ENCODE measurements at regions not wholly inside any gene's neighbourhood (a gene's known extent, or its start where the extent isn't known, plus 50 kb on each side); places are given as distances from the start of the nearest gene placed in this dataset.

DNA sequence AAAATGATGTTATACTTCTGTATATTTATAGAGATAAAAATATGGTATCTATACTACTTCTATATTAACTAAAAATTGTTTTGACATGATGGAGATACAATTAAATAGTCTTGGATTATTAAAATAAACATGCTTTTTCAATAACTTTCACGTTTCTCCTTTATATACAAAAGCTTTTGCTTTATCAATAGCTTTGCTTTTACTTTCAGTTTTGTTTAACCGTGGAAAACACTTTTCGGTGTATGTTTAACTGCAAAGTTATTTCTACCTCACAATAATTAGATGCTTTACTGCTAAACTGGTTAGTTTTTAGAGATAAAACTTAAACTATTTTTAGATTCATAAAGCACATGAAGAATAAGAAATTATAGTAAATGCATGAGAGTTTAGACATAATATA is 432.1 kb upstream of the PCDH15 start:
- Histone ChIP-seq H3K36me3 (ENCODE audit: control insufficient read depth in 2 of 3, insufficient read depth in 3 of 3, low read length in 3 of 3) (no peaks in the 10 kb centered on the region), H3K4me3 (ENCODE audit: low read length in 3 of 3) (peak overlapping the region in 1 of 3 donors; percentile 29), H3K27ac (ENCODE audit: low read depth in 2 of 2, low read length in 2 of 2) (no peak overlapping the region), H3K9ac (ENCODE audit: low read length in 3 of 3) (no peak overlapping the region), H3K27me3 (ENCODE audit: control insufficient read depth, insufficient read depth, low read length) (no peaks in the 10 kb centered on the region), H3K9me3 (ENCODE audit: control insufficient read depth in 2 of 3, insufficient read depth in 1 of 3, low read length in 3 of 3) (no peaks in the 10 kb centered on the region), H3K4me1 (ENCODE audit: control insufficient read depth in 2 of 3, insufficient read depth in 2 of 3, low read depth in 1 of 3, low read length in 3 of 3) (no peaks in the 10 kb centered on the region)
- no peak for DNase-seq
- intact Hi-C loops (cut with DNase I) = no loop called here
- TF ChIP-seq CTCF (IDR thresholded peaks at IDR 0.05; ENCODE audit: borderline replicate concordance, extremely low read depth, insufficient read depth) = no peak
- no peak for FAIRE-seq

- intact Hi-C loops (cut with DNase I) = no loop called here
- Histone ChIP-seq H3K27ac (ENCODE audit: low read depth in 2 of 2, low read length in 2 of 2) (no peak overlapping the region), H3K4me1 (ENCODE audit: control insufficient read depth in 2 of 3, insufficient read depth in 2 of 3, low read depth in 1 of 3, low read length in 3 of 3) (no peaks in the 10 kb centered on the region), H3K9ac (ENCODE audit: low read length in 3 of 3) (no peak overlapping the region), H3K27me3 (ENCODE audit: control insufficient read depth, insufficient read depth, low read length) (no peaks in the 10 kb centered on the region), H3K36me3 (ENCODE audit: control insufficient read depth in 2 of 3, insufficient read depth in 3 of 3, low read length in 3 of 3) (no peaks in the 10 kb centered on the region), H3K9me3 (ENCODE audit: control insufficient read depth in 2 of 3, insufficient read depth in 1 of 3, low read length in 3 of 3) (no peaks in the 10 kb centered on the region), H3K4me3 (ENCODE audit: low read length in 3 of 3) (no peak overlapping the region)
- no peak for DNase-seq
- TF ChIP-seq CTCF (IDR thresholded peaks at IDR 0.05; ENCODE audit: borderline replicate concordance, extremely low read depth, insufficient read depth) = no peak
- no peak for FAIRE-seq
These were observed 431.5 kb upstream of the PCDH15 start for GRCh38 chr10:55232553-55232952.

- Histone ChIP-seq H3K9me3 (ENCODE audit: control insufficient read depth in 2 of 3, insufficient read depth in 1 of 3, low read length in 3 of 3) (no peaks in the 10 kb centered on the region), H3K36me3 (ENCODE audit: control insufficient read depth in 2 of 3, insufficient read depth in 3 of 3, low read length in 3 of 3) (no peaks in the 10 kb centered on the region), H3K4me1 (ENCODE audit: control insufficient read depth in 2 of 3, insufficient read depth in 2 of 3, low read depth in 1 of 3, low read length in 3 of 3) (no peaks in the 10 kb centered on the region), H3K9ac (ENCODE audit: low read length in 3 of 3) (no peak overlapping the region), H3K4me3 (ENCODE audit: low read length in 3 of 3) (no peak overlapping the region), H3K27me3 (ENCODE audit: control insufficient read depth, insufficient read depth, low read length) (no peaks in the 10 kb centered on the region), H3K27ac (ENCODE audit: low read depth in 2 of 2, low read length in 2 of 2) (no peak overlapping the region)
- TF ChIP-seq CTCF (IDR thresholded peaks at IDR 0.05; ENCODE audit: borderline replicate concordance, extremely low read depth, insufficient read depth) = no peak
- intact Hi-C loops (cut with DNase I) = no loop called here
- DNase-seq (no peak), FAIRE-seq (no peak)
These were observed 426.9 kb upstream of the PCDH15 start for GRCh38 chr10:55227967-55228366.

Data from kidney (tissue), 13 donors.